Femur (tissue), 1 donor: ENCODE measurements at regions not wholly inside any gene's neighbourhood (a gene's known extent, or its start where the extent isn't known, plus 50 kb on each side); places are given as distances from the start of the nearest gene placed in this dataset.
"Not testable (repeated sequence)": the region's sequence is repeated elsewhere in the genome, so short reads cannot be mapped to it uniquely, and the experiment has no call there.

ENCODE experiments used
- DNase-seq: peaks from one replicate; pipeline ENCODE4 v3.0.0-alpha.2; 2017

GRCh38 chr7:3138997-3139396 is 95.3 kb upstream of the CARD11 start:
- no peak for DNase-seq

- DNase-seq = no peak
Observed at GRCh38 chr7:3140834-3141233, 97.2 kb upstream of the CARD11 start.

- DNase-seq = no peak
Observed at GRCh38 chr7:3141326-3141725, 97.7 kb upstream of the CARD11 start.

- DNase-seq = no peak
Observed at GRCh38 chr7:3143869-3144775, 100.5 kb upstream of the CARD11 start.

GRCh38 chr7:3144776-3145125 is 101.1 kb upstream of the CARD11 start:
- not testable (repeated sequence) for DNase-seq

GRCh38 chr7:3146571-3147226 is 103.0 kb upstream of the CARD11 start:
- DNase-seq = no peak

GRCh38 chr7:3148471-3148870 is 104.8 kb upstream of the CARD11 start:
- not testable (repeated sequence) for DNase-seq

GRCh38 chr7:3149231-3149995 is 105.7 kb upstream of the CARD11 start:
- DNase-seq = no peak

- peak; percentile 26 for DNase-seq
Observed at GRCh38 chr7:3150027-3150426, 106.4 kb upstream of the CARD11 start.

GRCh38 chr7:3151784-3152183 is 108.1 kb upstream of the CARD11 start:
- DNase-seq = no peak

GRCh38 chr7:3152714-3153113 is 109.0 kb upstream of the CARD11 start:
- DNase-seq = no peak

GRCh38 chr7:3153118-3153517 is 109.5 kb upstream of the CARD11 start:
- DNase-seq = no peak

- DNase-seq = no peak
Observed at GRCh38 chr7:3154317-3154716, 110.7 kb upstream of the CARD11 start.

- no peak for DNase-seq
Observed at GRCh38 chr7:3154881-3155494, 111.3 kb upstream of the CARD11 start.

GRCh38 chr7:3156508-3156907 is 112.8 kb upstream of the CARD11 start:
- no peak for DNase-seq

GRCh38 chr7:3157566-3158287 is 114.1 kb upstream of the CARD11 start:
- peak; percentile 26 for DNase-seq

GRCh38 chr7:3158341-3158760 is 114.7 kb upstream of the CARD11 start:
- DNase-seq = peak; percentile 38

GRCh38 chr7:3159039-3159438 is 115.4 kb upstream of the CARD11 start:
- DNase-seq = no peak

GRCh38 chr7:3159445-3159844 is 115.8 kb upstream of the CARD11 start:
- no peak for DNase-seq

- DNase-seq = not testable (repeated sequence)
Observed at GRCh38 chr7:3159926-3160325, 116.3 kb upstream of the CARD11 start.

GRCh38 chr7:3162289-3162688 is 118.6 kb upstream of the CARD11 start:
- DNase-seq = no peak

GRCh38 chr7:3162798-3163197 is 119.1 kb upstream of the CARD11 start:
- DNase-seq = not testable (repeated sequence)
